Activated T-cell treated with anti-CD3 and anti-CD28 coated beads, Interleukin-2, amount 50 U/mL, for 24 hours (primary cell): ENCODE measurements at regions not wholly inside any gene's neighbourhood (a gene's known extent, or its start where the extent isn't known, plus 50 kb on each side); places are given as distances from the start of the nearest gene placed in this dataset.
A peak's percentile ranks its signal among the peaks of the same experiment; 100 is the strongest.
"Not testable (repeated sequence)": the region's sequence is repeated elsewhere in the genome, so short reads cannot be mapped to it uniquely, and the experiment has no call there.

Experiments used
- DNase-seq: peaks from one replicate; pipeline ENCODE4 v3.0.0-alpha.2; 2020
- H3K27ac Mint-ChIP-seq: 2 replicates; pipeline ENCODE4 v1.8.0; 2020; ENCODE audit warnings: mild to moderate bottlenecking, mixed read lengths
- H3K27me3 Mint-ChIP-seq: 2 replicates; pipeline ENCODE4 v1.8.0; 2020; ENCODE audit warnings: mixed read lengths
- H3K36me3 Mint-ChIP-seq: 2 replicates; pipeline ENCODE4 v1.8.0; 2020; ENCODE audit warnings: low read depth, mixed read lengths
- H3K4me1 Mint-ChIP-seq: 2 replicates; pipeline ENCODE4 v1.8.0; 2020; ENCODE audit warnings: low read depth, mixed read lengths
- H3K4me3 Mint-ChIP-seq: 2 replicates; pipeline ENCODE4 v1.8.0; 2020; ENCODE audit warnings: mild to moderate bottlenecking, moderate library complexity, mixed read lengths
- H3K9me3 Mint-ChIP-seq: 2 replicates; pipeline ENCODE4 v1.8.0; 2020; ENCODE audit warnings: mixed read lengths

DNA sequence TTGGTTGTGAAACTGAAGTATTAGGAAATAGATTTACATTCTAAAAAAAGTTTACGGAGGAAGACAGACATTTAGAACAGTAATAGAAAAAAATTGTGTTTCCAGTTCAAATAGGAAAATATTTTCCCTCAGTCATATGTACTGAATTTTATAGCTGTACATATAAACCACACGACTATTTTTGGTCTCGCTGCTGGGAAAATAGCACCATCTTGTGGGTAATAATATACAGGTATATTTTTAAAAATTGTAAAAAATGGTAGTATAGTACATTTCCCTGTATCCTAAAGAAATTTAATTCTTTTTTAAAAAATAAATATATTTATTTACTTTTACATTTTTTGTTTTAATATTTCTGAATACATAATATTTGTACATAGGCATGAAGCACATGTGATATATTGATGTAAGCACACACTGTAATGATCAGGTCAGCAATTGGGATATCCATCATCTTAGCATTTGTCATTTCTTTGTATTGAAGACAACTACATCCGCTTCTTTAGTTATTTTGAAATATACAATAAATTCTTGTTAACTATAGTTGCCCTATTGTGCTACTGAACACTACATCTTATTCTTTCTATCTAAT lies 168.6 kb downstream of the ALX1 start:
- Mint-ChIP-seq H3K27ac (no peak overlapping the region), H3K9me3 (no peaks in the 10 kb centered on the region), H3K27me3 (no peaks in the 10 kb centered on the region), H3K4me3 (no peak overlapping the region), H3K4me1 (no peaks in the 10 kb centered on the region), H3K36me3 (no peaks in the 10 kb centered on the region)
- DNase-seq = no peak

GRCh38 chr12:85457016-85457415 lies 177.0 kb downstream of the ALX1 start:
- no peak overlapping the region for H3K27ac Mint-ChIP-seq
- DNase-seq = no peak
- no peaks in the 10 kb centered on the region for H3K27me3 Mint-ChIP-seq
- no peaks in the 10 kb centered on the region for H3K9me3 Mint-ChIP-seq
- no peak overlapping the region for H3K4me3 Mint-ChIP-seq
- no peaks in the 10 kb centered on the region for H3K4me1 Mint-ChIP-seq
- H3K36me3 Mint-ChIP-seq = no peaks in the 10 kb centered on the region

DNA sequence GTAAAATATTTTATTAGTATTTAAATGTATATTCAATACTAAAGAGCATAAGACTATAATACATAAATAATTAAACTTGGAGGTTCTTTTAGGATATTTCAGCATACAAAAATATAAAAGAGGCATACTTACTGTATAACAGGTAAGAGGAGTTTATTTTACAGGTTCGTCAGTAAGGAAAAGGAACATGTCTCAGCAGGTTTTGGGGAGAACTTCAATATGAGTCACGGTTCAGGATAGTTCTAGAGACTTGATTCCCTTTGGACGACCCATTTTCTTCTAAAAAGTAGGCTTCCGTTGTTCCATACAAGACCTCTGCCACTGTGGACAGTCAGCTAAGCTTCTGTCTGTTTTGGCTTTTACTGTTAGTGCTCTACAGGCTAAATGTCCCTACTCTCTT lies 181.1 kb downstream of the ALX1 start:
- Mint-ChIP-seq H3K27me3 (no peaks in the 10 kb centered on the region), H3K27ac (no peak overlapping the region), H3K4me1 (no peaks in the 10 kb centered on the region), H3K36me3 (no peaks in the 10 kb centered on the region), H3K4me3 (no peak overlapping the region), H3K9me3 (no peaks in the 10 kb centered on the region)
- DNase-seq = no peak

DNA sequence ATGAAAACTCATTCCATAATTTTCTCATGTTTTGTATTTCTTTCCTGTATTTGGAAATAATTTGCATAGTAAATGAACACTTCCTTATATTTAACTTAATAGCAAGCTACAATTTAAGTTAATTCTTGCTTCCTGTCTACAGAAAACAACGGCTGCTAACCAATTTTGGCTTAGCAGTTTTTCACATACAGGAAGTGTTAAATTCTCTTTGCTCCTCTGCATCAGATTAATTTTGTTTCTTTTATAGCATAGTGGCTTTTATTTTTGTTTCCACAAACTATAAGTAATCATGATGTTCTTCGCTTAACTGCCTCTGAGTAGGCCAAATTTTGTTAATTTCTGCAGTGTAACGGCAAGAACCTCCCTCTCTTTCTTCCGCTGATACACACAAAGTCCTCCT lies 182.9 kb downstream of the ALX1 start:
- no peak overlapping the region for H3K4me3 Mint-ChIP-seq
- H3K36me3 Mint-ChIP-seq = no peaks in the 10 kb centered on the region
- no peak for DNase-seq
- no peaks in the 10 kb centered on the region for H3K4me1 Mint-ChIP-seq
- H3K27me3 Mint-ChIP-seq = no peaks in the 10 kb centered on the region
- H3K27ac Mint-ChIP-seq = no peak overlapping the region
- no peaks in the 10 kb centered on the region for H3K9me3 Mint-ChIP-seq

DNA sequence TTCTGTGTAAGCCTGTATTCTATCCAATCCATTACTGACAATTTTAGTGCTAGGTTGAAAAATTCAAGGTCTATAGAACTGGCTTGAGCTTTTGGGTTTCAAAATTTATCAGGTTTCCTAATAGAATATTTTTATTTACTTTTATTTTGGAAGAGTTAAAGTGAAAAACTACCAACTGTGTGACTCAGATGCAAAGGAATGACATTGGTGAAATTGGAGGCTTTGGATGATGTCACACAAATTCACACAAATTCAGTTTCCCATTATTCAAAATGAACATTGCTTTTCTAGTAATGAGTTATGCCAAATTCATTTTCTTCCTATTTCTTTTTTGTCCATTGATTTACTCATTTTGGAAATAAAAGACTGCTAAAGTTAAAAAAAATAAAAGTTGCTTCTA lies 186.9 kb downstream of the ALX1 start:
- Mint-ChIP-seq H3K4me1 (peaks cover 11% of the 10 kb centered on the region), H3K27me3 (peaks cover 3% of the 10 kb centered on the region), H3K36me3 (no peaks in the 10 kb centered on the region), H3K4me3 (no peak overlapping the region), H3K27ac (no peak overlapping the region), H3K9me3 (no peaks in the 10 kb centered on the region)
- no peak for DNase-seq

- Mint-ChIP-seq H3K27ac (no peak overlapping the region), H3K27me3 (peaks cover 3% of the 10 kb centered on the region), H3K4me1 (peaks cover 11% of the 10 kb centered on the region), H3K4me3 (peak overlapping the region; percentile 64), H3K36me3 (no peaks in the 10 kb centered on the region), H3K9me3 (no peaks in the 10 kb centered on the region)
- DNase-seq = peak; percentile 36
Observed at GRCh38 chr12:85468356-85469157, 188.5 kb downstream of the ALX1 start.

GRCh38 chr12:85469158-85470086 lies 189.4 kb downstream of the ALX1 start:
- H3K27ac Mint-ChIP-seq, H3K9me3 Mint-ChIP-seq, H3K36me3 Mint-ChIP-seq, H3K27me3 Mint-ChIP-seq, DNase-seq: not testable (repeated sequence)
- Mint-ChIP-seq H3K4me1 (peaks cover 11% of the 10 kb centered on the region), H3K4me3 (peak overlapping the region; percentile 64)

DNA sequence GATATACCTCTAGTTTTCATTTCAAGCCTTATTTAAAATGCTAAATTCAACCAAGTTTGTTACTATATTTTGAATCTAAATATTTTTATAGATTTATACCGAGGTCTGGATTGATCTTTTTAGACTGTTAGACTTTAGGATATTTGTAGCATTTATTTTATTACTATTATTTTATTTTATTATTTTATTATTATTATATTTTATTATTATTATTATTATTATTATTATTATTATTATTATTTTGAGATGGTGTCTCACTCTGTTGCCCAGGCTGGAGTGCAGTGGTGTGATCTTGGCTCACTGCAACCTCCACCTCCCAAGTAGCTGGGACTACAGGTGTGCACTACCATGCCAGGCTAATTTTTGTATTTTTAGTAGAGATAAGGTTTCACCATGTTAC lies 195.3 kb downstream of the ALX1 start:
- H3K9me3 Mint-ChIP-seq, H3K4me3 Mint-ChIP-seq, H3K4me1 Mint-ChIP-seq, H3K36me3 Mint-ChIP-seq, H3K27me3 Mint-ChIP-seq, H3K27ac Mint-ChIP-seq, DNase-seq: not testable (repeated sequence)

DNA sequence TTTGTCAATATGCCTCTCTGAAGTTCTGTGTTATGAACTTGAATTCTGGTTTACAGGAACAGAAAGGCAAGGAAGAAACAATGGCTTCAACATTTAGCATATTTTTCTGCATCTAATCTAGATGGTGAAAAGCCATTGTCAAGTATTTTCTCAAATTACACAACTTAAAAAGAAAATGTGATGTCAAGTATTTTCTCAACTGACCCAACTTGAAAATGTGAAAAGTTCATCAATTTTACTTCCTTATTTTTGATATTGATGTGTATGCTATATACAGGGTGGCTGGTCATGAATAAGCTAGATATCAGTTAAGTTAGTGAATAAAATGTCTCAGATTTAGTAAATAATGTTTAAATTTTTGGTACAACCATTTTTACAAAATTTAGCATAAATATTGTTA lies 196.7 kb downstream of the ALX1 start:
- Mint-ChIP-seq H3K4me1 (no peaks in the 10 kb centered on the region), H3K27me3 (no peaks in the 10 kb centered on the region), H3K4me3 (no peak overlapping the region), H3K9me3 (no peaks in the 10 kb centered on the region), H3K36me3 (no peaks in the 10 kb centered on the region), H3K27ac (no peak overlapping the region)
- no peak for DNase-seq

GRCh38 chr12:85484387-85484786 lies 204.4 kb downstream of the ALX1 start:
- Mint-ChIP-seq H3K4me3 (no peak overlapping the region), H3K9me3 (no peaks in the 10 kb centered on the region), H3K27me3 (no peaks in the 10 kb centered on the region), H3K4me1 (no peaks in the 10 kb centered on the region), H3K36me3 (no peaks in the 10 kb centered on the region), H3K27ac (no peak overlapping the region)
- DNase-seq = no peak

DNA sequence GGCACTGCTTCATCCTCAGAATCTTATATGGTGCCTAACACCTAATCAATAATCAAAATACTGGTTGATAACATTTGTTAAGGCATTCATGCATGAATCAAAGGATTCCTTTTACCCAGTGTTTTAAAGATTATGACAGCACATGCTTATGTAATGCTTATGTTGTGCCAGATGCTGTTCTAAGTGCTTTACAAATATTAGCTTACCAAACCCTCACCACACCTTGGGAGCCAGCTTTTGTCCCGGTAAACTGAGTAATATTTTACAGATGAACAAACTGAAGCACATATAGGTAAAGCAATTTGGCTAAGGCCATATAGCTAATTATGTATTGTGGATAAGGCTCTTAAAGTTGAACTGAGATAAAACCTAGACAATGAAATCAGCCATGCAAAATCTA lies 209.2 kb downstream of the ALX1 start:
- Mint-ChIP-seq H3K4me1 (no peaks in the 10 kb centered on the region), H3K27ac (no peak overlapping the region), H3K36me3 (no peaks in the 10 kb centered on the region), H3K27me3 (no peaks in the 10 kb centered on the region), H3K9me3 (peaks cover 10% of the 10 kb centered on the region), H3K4me3 (no peak overlapping the region)
- DNase-seq = no peak

DNA sequence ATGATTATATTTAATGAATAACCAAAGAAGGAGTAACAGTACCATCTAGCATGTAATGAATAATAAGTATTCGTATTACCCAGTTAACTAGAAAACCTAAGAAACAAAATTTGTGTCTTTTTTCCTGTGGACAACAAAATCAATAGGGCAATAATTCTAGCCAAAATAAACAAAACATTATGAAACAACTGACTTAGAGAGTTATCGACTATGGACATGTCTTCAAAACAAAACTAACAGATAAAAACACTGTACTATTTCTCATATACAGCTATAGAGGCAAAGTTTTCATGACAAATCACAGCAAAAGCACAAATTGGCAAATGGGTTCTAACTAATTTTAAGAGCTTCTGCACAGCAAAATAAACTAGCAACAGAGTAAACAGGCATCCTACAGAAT lies 224.1 kb downstream of the ALX1 start:
- Mint-ChIP-seq H3K9me3 (no peaks in the 10 kb centered on the region), H3K27ac (no peak overlapping the region), H3K36me3 (no peaks in the 10 kb centered on the region), H3K27me3 (no peaks in the 10 kb centered on the region), H3K4me3 (no peak overlapping the region), H3K4me1 (no peaks in the 10 kb centered on the region)
- no peak for DNase-seq

GRCh38 chr12:85504624-85505023 lies 224.6 kb downstream of the ALX1 start:
- Mint-ChIP-seq H3K27ac (no peak overlapping the region), H3K9me3 (no peaks in the 10 kb centered on the region), H3K4me1 (no peaks in the 10 kb centered on the region), H3K36me3 (no peaks in the 10 kb centered on the region), H3K27me3 (no peaks in the 10 kb centered on the region), H3K4me3 (no peak overlapping the region)
- DNase-seq = no peak

- no peak for DNase-seq
- H3K27ac Mint-ChIP-seq = no peak overlapping the region
- no peaks in the 10 kb centered on the region for H3K4me1 Mint-ChIP-seq
- no peaks in the 10 kb centered on the region for H3K27me3 Mint-ChIP-seq
- H3K4me3 Mint-ChIP-seq = no peak overlapping the region
- no peaks in the 10 kb centered on the region for H3K36me3 Mint-ChIP-seq
- H3K9me3 Mint-ChIP-seq = no peaks in the 10 kb centered on the region
Observed at GRCh38 chr12:85507456-85507855, 227.4 kb downstream of the ALX1 start.
